Psoas muscle (tissue), 7 donors: ENCODE measurements at regions not wholly inside any gene's neighbourhood (a gene's known extent, or its start where the extent isn't known, plus 50 kb on each side); places are given as distances from the start of the nearest gene placed in this dataset.

Source experiments
- ATAC-seq, 4 donors: fragments of 200-7000 bp; cut with Tn5 transposase; one replicate each; pipeline ENCODE4 v1.9.1; 2020; ENCODE audit warnings: moderate library complexity in 3 of 4, mild to moderate bottlenecking in 2 of 4
- DNase-seq, 2 donors: peaks; one replicate each; pipeline ENCODE4 v3.0.0-alpha.2; 2020
- H3K27ac ChIP-seq: fragments of 200-600 bp; one replicate; pipeline ENCODE4 v1.8.0; 2022
- H3K27me3 ChIP-seq, 3 donors: fragments of 200-600 bp in 1 of 3; one replicate each; pipeline versions ENCODE4 v1.6.1 to v1.8.0; 2013 to 2022; ENCODE audit warnings: low read length in 2 of 3, mild to moderate bottlenecking in 2 of 3, moderate library complexity in 1 of 3; ENCODE audit not compliant: insufficient read depth in 3 of 3
- H3K36me3 ChIP-seq, 2 donors: fragments of 200-600 bp in 1 of 2; one replicate each; pipeline versions ENCODE4 v1.6.1 to v1.8.0; 2013 to 2022; ENCODE audit warnings: low read depth in 1 of 2, mild to moderate bottlenecking in 1 of 2, moderate library complexity in 1 of 2; ENCODE audit not compliant: insufficient read depth in 1 of 2
- H3K4me1 ChIP-seq: fragments of 200-600 bp; one replicate; pipeline ENCODE4 v1.8.0; 2022
- H3K4me3 ChIP-seq: fragments of 200-600 bp; one replicate; pipeline ENCODE4 v1.8.0; 2022; ENCODE audit warnings: mild to moderate bottlenecking
- H3K9me3 ChIP-seq: fragments of 200-600 bp; one replicate; pipeline ENCODE4 v1.8.0; 2022
- WGBS, 3 donors: extraction: QIAGEN DNeasy Blood & Tissue Kit; methylation state at CpG; one replicate each; pipeline versions ENCODE4 v1.1.6 to v1.1.7; 2013; 5-methylcytosine and 5-hydroxymethylcytosine counted together
- intact Hi-C, 2 donors: fragments of 100-400 bp; cut with DNase I; formaldehyde crosslinking; loops; one replicate each; pipeline versions ENCODE4 v1.11.0 to v1.14.2; 2022
- TF ChIP-seq, protein P1 (sequence below): fragments of 200-600 bp; IDR thresholded peaks from one replicate; pipeline ENCODE4 v1.8.0; 2022; ENCODE audit warnings: antibody characterized with exemption
- donor health status: healthy with polysubstance abuse.
- donor health status: DM: no; HTN: no; CAD: no; lungs with moderate emphysema.
- donor health status: Bipolar disorder and iron deficiency.
- donor health status: healthy.
- donor health status: DM: yes; HTN: yes; CAD: no.
- donor health status: DM: no; HTN: no; CAD: no.
- donor health status: DM: yes; HTN: yes; CAD: no.

DNA sequence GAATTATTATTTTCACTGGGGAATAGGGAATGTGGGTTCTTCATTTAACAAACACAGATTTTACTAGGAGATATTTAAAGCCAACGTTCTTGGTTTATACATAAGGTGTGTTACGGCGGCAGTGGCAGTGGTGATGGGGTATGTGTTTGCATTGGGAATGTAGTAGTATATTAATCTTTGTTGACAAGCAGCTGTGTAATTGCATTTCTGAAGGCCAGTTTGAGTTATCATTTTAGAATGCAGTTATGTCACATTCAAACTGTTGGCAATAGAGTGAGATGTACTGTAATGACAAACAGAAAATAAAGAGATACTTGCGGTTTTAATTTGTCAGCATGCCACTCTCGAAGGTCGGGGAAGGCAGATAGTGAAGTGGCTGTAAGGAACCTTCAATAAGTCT is 628.6 kb upstream of the POM121L12 start:
- TF ChIP-seq, protein P1, sequence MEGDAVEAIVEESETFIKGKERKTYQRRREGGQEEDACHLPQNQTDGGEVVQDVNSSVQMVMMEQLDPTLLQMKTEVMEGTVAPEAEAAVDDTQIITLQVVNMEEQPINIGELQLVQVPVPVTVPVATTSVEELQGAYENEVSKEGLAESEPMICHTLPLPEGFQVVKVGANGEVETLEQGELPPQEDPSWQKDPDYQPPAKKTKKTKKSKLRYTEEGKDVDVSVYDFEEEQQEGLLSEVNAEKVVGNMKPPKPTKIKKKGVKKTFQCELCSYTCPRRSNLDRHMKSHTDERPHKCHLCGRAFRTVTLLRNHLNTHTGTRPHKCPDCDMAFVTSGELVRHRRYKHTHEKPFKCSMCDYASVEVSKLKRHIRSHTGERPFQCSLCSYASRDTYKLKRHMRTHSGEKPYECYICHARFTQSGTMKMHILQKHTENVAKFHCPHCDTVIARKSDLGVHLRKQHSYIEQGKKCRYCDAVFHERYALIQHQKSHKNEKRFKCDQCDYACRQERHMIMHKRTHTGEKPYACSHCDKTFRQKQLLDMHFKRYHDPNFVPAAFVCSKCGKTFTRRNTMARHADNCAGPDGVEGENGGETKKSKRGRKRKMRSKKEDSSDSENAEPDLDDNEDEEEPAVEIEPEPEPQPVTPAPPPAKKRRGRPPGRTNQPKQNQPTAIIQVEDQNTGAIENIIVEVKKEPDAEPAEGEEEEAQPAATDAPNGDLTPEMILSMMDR, result no peak
- no peaks in the 10 kb centered on the region for H3K4me1 ChIP-seq
- WGBS, 3 donors, result 82 to 86% (median 84%) methylated on average over 6 of the region's 6 CpGs
- H3K9me3 ChIP-seq, result no peaks in the 10 kb centered on the region
- ATAC-seq (no peak), DNase-seq (no peak)
- no peak overlapping the region for H3K27ac ChIP-seq
- no peaks in the 10 kb centered on the region for H3K27me3 ChIP-seq
- H3K4me3 ChIP-seq, result no peak overlapping the region
- no peaks in the 10 kb centered on the region for H3K36me3 ChIP-seq
- intact Hi-C loops, result no loop called here

DNA sequence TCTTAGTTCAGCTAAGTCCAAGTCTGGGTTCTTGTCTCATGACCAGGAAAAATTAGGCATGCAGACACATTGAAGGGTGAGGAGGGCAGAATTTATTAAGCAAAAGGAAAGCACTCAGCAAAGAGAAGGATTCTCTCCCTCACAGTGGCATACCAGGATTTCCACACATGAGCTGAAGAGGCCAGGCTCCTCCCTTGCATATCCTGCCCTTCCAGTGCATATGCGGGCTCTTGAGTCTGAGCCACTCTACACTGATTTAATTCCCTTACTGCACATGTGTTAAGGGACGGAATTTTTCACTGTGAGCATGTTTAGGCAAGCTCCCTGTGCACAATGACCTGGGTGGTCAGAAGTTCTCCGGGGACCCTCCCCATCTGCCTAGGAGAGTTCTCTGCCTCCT is 652.7 kb upstream of the POM121L12 start:
- Histone ChIP-seq H3K27ac (no peak overlapping the region), H3K36me3 (no peaks in the 10 kb centered on the region), H3K27me3 (no peaks in the 10 kb centered on the region), H3K9me3 (no peaks in the 10 kb centered on the region), H3K4me1 (no peaks in the 10 kb centered on the region), H3K4me3 (no peak overlapping the region)
- ATAC-seq (no peak), DNase-seq (no peak)
- intact Hi-C loops, result no loop called here
- 74 to 81% (median 81%) methylated on average over 3 of the region's 3 CpGs for WGBS, 3 donors
- TF ChIP-seq, protein P1, result no peak

DNA sequence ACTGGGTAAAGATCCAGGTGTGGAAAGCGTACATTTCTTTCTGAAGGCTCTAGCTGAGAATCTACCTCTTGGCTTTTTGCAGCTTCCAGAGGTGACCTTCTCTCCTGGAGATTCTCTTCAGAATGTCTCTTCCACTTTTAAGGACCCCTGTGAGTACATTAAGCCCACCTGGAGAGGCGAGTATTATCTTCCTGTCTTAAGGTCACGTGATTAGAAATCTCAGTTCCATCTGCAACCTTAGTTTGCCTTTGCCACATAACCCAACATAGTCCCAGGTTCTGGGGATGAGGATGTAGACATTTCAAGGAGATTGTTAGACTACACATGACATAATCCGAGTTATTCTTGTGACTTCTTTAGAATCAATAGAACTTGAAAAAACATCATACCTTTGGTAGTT is 665.5 kb upstream of the POM121L12 start:
- Histone ChIP-seq H3K4me1 (no peaks in the 10 kb centered on the region), H3K4me3 (no peak overlapping the region), H3K9me3 (no peaks in the 10 kb centered on the region), H3K27me3 (no peaks in the 10 kb centered on the region), H3K36me3 (no peaks in the 10 kb centered on the region), H3K27ac (no peak overlapping the region)
- WGBS, 3 donors, result 80 to 84% (median 82%) methylated on average over 4 of the region's 4 CpGs
- TF ChIP-seq, protein P1, result no peak
- ATAC-seq (no peak), DNase-seq (no peak)
- intact Hi-C loops, result no loop called here

DNA sequence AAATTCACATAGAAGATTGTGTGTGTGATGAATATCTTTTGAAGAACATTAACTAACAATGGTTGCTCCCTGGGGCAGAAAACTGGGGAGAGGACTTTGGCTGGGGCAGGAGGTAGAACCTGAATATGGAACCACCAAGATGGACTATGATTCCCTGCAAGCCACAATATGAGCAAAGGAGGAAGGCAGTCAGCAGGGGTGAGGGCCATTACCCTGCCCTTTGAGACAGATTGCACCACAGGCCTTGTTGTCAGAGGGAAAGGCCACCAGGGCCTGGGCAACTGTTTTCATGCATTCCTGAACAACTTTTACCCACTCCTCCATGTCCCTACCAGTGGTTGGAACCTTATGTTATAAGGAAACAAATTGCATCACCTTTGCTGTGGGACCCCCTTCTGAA is 670.1 kb upstream of the POM121L12 start:
- intact Hi-C loops, result no loop called here
- no peaks in the 10 kb centered on the region for H3K27me3 ChIP-seq
- H3K4me1 ChIP-seq, result no peaks in the 10 kb centered on the region
- no peaks in the 10 kb centered on the region for H3K36me3 ChIP-seq
- no peak overlapping the region for H3K27ac ChIP-seq
- no peak for DNase-seq
- no peaks in the 10 kb centered on the region for H3K9me3 ChIP-seq
- H3K4me3 ChIP-seq, result no peak overlapping the region
- no peak for ATAC-seq
- TF ChIP-seq, protein P1, result no peak

DNA sequence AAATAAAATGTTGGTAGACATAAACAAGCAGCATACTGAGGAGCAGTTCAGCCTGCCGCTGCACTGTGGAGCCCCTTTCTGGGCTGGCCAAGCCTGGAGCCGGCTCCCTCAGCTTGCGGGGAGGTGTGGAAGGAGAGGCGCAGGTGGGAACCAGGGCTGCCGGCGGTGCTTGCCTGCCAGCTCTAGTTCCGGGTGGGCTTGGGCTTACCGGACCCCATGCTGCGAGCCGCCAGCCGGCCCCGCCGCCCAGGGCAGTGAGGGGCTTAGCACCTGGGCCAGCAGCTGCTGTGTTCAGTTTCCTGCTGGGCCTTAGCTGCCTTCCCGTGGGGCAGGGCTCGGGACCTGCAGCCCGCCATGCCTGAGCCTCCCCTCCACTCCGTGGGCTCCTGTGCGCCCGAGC is 672.9 kb upstream of the POM121L12 start:
- no peak for DNase-seq
- WGBS, 3 donors, result 83 to 92% (median 92%) methylated on average over 15 to 19 of the region's 19 CpGs
- TF ChIP-seq, protein P1, result no peak

More for the DNA sequence above, 672.9 kb upstream of the POM121L12 start:
- Histone ChIP-seq H3K4me1 (no peaks in the 10 kb centered on the region), H3K27me3 (no peaks in the 10 kb centered on the region), H3K36me3 (no peaks in the 10 kb centered on the region), H3K27ac (no peak overlapping the region), H3K4me3 (no peak overlapping the region), H3K9me3 (no peaks in the 10 kb centered on the region)
- no peak for ATAC-seq
- intact Hi-C loops, result no loop called here
